ENCODE measurements at regions not wholly inside any gene's neighbourhood (a gene's known extent, or its start where the extent isn't known, plus 50 kb on each side); places are given as distances from the start of the nearest gene placed in this dataset.

DNA sequence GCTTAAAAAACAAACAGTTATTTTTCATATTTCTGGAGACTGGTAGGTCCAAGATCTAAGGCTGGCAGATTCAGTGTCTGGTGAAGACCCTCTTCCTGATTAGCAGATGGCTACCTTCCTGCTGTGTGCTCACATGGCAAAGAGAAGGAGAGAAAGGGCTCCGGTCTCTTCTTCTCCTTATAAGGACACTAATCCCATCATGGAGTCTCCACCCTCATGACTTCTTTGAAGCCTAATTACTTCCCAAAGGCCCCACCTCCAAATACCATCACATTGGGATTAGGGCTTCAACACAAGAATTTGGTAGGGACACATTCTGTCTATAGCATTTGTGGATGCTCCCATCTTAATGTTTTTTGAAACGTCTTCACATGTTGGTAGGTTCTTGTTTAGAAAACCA is 391.1 kb downstream of the TMEM161B start:
- Histone ChIP-seq H3F3A (ENCODE audit: insufficient read depth, low read length, poor library complexity, severe bottlenecking) (peaks cover 13% of the 10 kb centered on the region), H3K4me3 (ENCODE audit: low read length) (no peak overlapping the region), H3K27ac (ENCODE audit: low read length) (no peak overlapping the region), H3K9me3 (ENCODE audit: low read length) (no peaks in the 10 kb centered on the region), H4K20me1 (ENCODE audit: insufficient read depth) (no peaks in the 10 kb centered on the region), H3K9ac (ENCODE audit: low read length) (no peak overlapping the region), H2AFZ (ENCODE audit: low read depth, low read length) (no peak overlapping the region), H3K79me2 (replicated peaks; ENCODE audit: insufficient read depth, low read length) (peaks cover 2% of the 10 kb centered on the region), H3K36me3 (ENCODE audit: insufficient read depth, low read length) (no peaks in the 10 kb centered on the region), H3K4me2 (ENCODE audit: low read length) (no peak overlapping the region), H3K27me3 (ENCODE audit: insufficient read depth, low read depth, low read length) (no peaks in the 10 kb centered on the region), H3K9me2 (ENCODE audit: insufficient read depth, low read length) (no peaks in the 10 kb centered on the region)
- TF ChIP-seq TAF1 (IDR thresholded peaks at IDR 0.05; ENCODE audit: low read depth) (no peak), EP300 (conservative IDR thresholded peaks at IDR 0.05; ENCODE audit: poor library complexity, severe bottlenecking) (no peak), MXI1 (conservative IDR thresholded peaks at IDR 0.05; ENCODE audit: poor library complexity, severe bottlenecking) (no peak), EZH2 (IDR thresholded peaks at IDR 0.05; ENCODE audit: borderline replicate concordance, insufficient read depth, low read length, poor library complexity, severe bottlenecking) (no peak), POLR2AphosphoS5 (IDR thresholded peaks at IDR 0.05) (no peak), SMC3 (conservative IDR thresholded peaks at IDR 0.05; ENCODE audit: poor library complexity) (no peak), RAD21 (conservative IDR thresholded peaks at IDR 0.05) (no peak)
- TF ChIP-seq, protein P1, sequence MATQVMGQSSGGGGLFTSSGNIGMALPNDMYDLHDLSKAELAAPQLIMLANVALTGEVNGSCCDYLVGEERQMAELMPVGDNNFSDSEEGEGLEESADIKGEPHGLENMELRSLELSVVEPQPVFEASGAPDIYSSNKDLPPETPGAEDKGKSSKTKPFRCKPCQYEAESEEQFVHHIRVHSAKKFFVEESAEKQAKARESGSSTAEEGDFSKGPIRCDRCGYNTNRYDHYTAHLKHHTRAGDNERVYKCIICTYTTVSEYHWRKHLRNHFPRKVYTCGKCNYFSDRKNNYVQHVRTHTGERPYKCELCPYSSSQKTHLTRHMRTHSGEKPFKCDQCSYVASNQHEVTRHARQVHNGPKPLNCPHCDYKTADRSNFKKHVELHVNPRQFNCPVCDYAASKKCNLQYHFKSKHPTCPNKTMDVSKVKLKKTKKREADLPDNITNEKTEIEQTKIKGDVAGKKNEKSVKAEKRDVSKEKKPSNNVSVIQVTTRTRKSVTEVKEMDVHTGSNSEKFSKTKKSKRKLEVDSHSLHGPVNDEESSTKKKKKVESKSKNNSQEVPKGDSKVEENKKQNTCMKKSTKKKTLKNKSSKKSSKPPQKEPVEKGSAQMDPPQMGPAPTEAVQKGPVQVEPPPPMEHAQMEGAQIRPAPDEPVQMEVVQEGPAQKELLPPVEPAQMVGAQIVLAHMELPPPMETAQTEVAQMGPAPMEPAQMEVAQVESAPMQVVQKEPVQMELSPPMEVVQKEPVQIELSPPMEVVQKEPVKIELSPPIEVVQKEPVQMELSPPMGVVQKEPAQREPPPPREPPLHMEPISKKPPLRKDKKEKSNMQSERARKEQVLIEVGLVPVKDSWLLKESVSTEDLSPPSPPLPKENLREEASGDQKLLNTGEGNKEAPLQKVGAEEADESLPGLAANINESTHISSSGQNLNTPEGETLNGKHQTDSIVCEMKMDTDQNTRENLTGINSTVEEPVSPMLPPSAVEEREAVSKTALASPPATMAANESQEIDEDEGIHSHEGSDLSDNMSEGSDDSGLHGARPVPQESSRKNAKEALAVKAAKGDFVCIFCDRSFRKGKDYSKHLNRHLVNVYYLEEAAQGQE (IDR thresholded peaks at IDR 0.05; ENCODE audit: borderline replicate concordance), result no peak
- TF ChIP-seq, protein P2, sequence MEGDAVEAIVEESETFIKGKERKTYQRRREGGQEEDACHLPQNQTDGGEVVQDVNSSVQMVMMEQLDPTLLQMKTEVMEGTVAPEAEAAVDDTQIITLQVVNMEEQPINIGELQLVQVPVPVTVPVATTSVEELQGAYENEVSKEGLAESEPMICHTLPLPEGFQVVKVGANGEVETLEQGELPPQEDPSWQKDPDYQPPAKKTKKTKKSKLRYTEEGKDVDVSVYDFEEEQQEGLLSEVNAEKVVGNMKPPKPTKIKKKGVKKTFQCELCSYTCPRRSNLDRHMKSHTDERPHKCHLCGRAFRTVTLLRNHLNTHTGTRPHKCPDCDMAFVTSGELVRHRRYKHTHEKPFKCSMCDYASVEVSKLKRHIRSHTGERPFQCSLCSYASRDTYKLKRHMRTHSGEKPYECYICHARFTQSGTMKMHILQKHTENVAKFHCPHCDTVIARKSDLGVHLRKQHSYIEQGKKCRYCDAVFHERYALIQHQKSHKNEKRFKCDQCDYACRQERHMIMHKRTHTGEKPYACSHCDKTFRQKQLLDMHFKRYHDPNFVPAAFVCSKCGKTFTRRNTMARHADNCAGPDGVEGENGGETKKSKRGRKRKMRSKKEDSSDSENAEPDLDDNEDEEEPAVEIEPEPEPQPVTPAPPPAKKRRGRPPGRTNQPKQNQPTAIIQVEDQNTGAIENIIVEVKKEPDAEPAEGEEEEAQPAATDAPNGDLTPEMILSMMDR (IDR thresholded peaks at IDR 0.05; ENCODE audit: poor library complexity, severe bottlenecking), result no peak

DNA sequence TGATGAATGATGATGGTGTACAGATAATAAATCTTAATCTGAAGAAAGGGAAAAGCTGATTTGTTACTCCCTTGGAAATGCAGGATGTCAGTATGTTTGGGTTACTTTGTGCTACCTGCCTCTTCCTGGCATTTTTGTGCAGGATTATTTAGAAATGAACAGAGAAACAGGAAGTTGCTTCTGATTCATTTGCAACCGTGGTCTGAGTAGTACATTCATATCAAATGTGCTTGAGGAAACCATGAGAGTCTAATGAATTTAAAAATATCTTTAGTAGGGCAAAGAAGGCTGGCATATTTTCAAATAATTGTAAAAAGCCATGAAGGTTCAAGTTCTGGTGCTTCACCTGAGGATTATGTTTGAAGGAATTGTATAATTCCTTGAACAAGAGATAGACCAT is 391.6 kb downstream of the TMEM161B start:
- Histone ChIP-seq H3K9ac (ENCODE audit: low read length) (no peak overlapping the region), H3K4me2 (ENCODE audit: low read length) (no peak overlapping the region), H3K27ac (ENCODE audit: low read length) (no peak overlapping the region), H3K9me3 (ENCODE audit: low read length) (no peaks in the 10 kb centered on the region), H4K20me1 (ENCODE audit: insufficient read depth) (no peaks in the 10 kb centered on the region), H2AFZ (ENCODE audit: low read depth, low read length) (no peak overlapping the region), H3K4me3 (ENCODE audit: low read length) (no peak overlapping the region), H3K27me3 (ENCODE audit: insufficient read depth, low read depth, low read length) (no peaks in the 10 kb centered on the region), H3F3A (ENCODE audit: insufficient read depth, low read length, poor library complexity, severe bottlenecking) (peaks cover 13% of the 10 kb centered on the region), H3K79me2 (replicated peaks; ENCODE audit: insufficient read depth, low read length) (peaks cover 2% of the 10 kb centered on the region), H3K36me3 (ENCODE audit: insufficient read depth, low read length) (no peaks in the 10 kb centered on the region), H3K9me2 (ENCODE audit: insufficient read depth, low read length) (no peaks in the 10 kb centered on the region)
- no peak for TF ChIP-seq RAD21 (conservative IDR thresholded peaks at IDR 0.05)
- TF ChIP-seq MXI1 (conservative IDR thresholded peaks at IDR 0.05; ENCODE audit: poor library complexity, severe bottlenecking), result no peak
- no peak for TF ChIP-seq POLR2AphosphoS5 (IDR thresholded peaks at IDR 0.05)
- TF ChIP-seq, protein P2 (IDR thresholded peaks at IDR 0.05; ENCODE audit: poor library complexity, severe bottlenecking), result no peak
- TF ChIP-seq EP300 (conservative IDR thresholded peaks at IDR 0.05; ENCODE audit: poor library complexity, severe bottlenecking), result no peak
- TF ChIP-seq, protein P1 (IDR thresholded peaks at IDR 0.05; ENCODE audit: borderline replicate concordance), result no peak
- no peak for TF ChIP-seq TAF1 (IDR thresholded peaks at IDR 0.05; ENCODE audit: low read depth)
- no peak for TF ChIP-seq EZH2 (IDR thresholded peaks at IDR 0.05; ENCODE audit: borderline replicate concordance, insufficient read depth, low read length, poor library complexity, severe bottlenecking)
- no peak for TF ChIP-seq SMC3 (conservative IDR thresholded peaks at IDR 0.05; ENCODE audit: poor library complexity)

All from neural cell (in vitro differentiated cells).